Esophagus muscularis mucosa (tissue), 4 donors: ENCODE measurements at regions not wholly inside any gene's neighbourhood (a gene's known extent, or its start where the extent isn't known, plus 50 kb on each side); places are given as distances from the start of the nearest gene placed in this dataset.

Experiments used
- EP300 ChIP-seq: sonication (generic); formaldehyde crosslinking; IDR thresholded peaks from one replicate; pipeline ENCODE4 v1.6.1; 2017; ENCODE audit warnings: antibody characterized with exemption
- POLR2A ChIP-seq: fragments of 450-650 bp; IDR thresholded peaks from one replicate; pipeline ENCODE4 v1.6.1; 2017; ENCODE audit warnings: antibody characterized with exemption, moderate library complexity, mild to moderate bottlenecking, low read depth
- POLR2AphosphoS5 ChIP-seq, 2 donors: sonication (generic); formaldehyde crosslinking; IDR thresholded peaks; one replicate each; pipeline ENCODE4 v1.6.1; 2017; ENCODE audit warnings: antibody characterized with exemption in 2 of 2
- TF ChIP-seq, protein P1 (sequence below), 3 experiments: fragments of 200-600 bp in 2 of 3; fragments of 450-650 bp in 1 of 3; sonication (generic) in 2 of 3; IDR thresholded peaks; one replicate each; pipeline ENCODE4 v1.5.1; 2017 to 2019; ENCODE audit warnings: antibody characterized with exemption in 3 of 3, mild to moderate bottlenecking in 2 of 3, moderate library complexity in 1 of 3

DNA sequence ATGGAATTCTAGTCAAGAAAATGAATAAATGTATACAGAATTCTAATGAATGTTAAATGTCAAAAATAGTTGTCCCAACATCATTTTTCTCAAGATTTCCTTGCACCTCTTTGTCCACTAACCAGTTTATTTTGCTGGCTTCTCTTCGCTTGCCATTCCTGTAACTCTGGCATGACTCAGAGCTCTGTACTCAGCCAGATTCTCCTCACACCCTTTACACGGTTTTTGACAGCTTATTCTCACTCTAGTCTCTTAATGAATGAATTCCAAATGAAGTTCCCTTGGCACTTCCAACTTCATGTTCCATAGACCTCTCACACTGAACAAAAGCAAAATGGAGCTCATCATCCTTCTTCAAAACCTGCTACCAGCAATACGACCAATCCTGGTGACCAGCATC, 419.3 kb upstream of the SLIT2 start:
- TF ChIP-seq, protein P1, sequence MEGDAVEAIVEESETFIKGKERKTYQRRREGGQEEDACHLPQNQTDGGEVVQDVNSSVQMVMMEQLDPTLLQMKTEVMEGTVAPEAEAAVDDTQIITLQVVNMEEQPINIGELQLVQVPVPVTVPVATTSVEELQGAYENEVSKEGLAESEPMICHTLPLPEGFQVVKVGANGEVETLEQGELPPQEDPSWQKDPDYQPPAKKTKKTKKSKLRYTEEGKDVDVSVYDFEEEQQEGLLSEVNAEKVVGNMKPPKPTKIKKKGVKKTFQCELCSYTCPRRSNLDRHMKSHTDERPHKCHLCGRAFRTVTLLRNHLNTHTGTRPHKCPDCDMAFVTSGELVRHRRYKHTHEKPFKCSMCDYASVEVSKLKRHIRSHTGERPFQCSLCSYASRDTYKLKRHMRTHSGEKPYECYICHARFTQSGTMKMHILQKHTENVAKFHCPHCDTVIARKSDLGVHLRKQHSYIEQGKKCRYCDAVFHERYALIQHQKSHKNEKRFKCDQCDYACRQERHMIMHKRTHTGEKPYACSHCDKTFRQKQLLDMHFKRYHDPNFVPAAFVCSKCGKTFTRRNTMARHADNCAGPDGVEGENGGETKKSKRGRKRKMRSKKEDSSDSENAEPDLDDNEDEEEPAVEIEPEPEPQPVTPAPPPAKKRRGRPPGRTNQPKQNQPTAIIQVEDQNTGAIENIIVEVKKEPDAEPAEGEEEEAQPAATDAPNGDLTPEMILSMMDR (IDR thresholded peaks at IDR 0.05), result no peak
- no peak for TF ChIP-seq POLR2A
- no peak for TF ChIP-seq POLR2AphosphoS5 (IDR thresholded peaks at IDR 0.05)
- no peak for TF ChIP-seq EP300
